Caco-2 (cell line): ENCODE measurements at regions not wholly inside any gene's neighbourhood (a gene's known extent, or its start where the extent isn't known, plus 50 kb on each side); places are given as distances from the start of the nearest gene placed in this dataset.
"Not testable (repeated sequence)": the region's sequence is repeated elsewhere in the genome, so short reads cannot be mapped to it uniquely, and the experiment has no call there.

Source experiments
- BruUV-seq: library from RNA; stranded (reverse); fragments of 400-500 nt; replicated peaks from 2 replicates; lab custom pipeline; 2021; lab: Mats Ljungman, UMichigan
- CTCF ChIA-PET: fragments of 300-600 bp; sonication (Branson Sonifier 250); formaldehyde crosslinking; loops from one replicate; lab custom pipeline; 2022; ENCODE audit warnings: antibody characterized with exemption; lab: Charles Lee
- POLR2A ChIA-PET: fragments of 300-600 bp; sonication (Branson Sonifier 250); formaldehyde crosslinking; loops from one replicate; lab custom pipeline; 2022; ENCODE audit warnings: antibody characterized with exemption; lab: Charles Lee
- DNase-seq, 2 experiments: peaks; one replicate each; pipeline versions ENCODE4 v3.0.0 to v3.0.0-alpha.2; 2020 to 2022
- H3K27me3 ChIP-seq: replicated peaks from 2 replicates; pipeline ENCODE4 v1.6.0; 2011; ENCODE audit warnings: low read length; ENCODE audit not compliant: control insufficient read depth, insufficient read depth
- H3K36me3 ChIP-seq: 2 replicates; pipeline ENCODE4 v1.5.1; 2011; ENCODE audit warnings: low read length; ENCODE audit not compliant: control insufficient read depth, insufficient read depth
- H3K4me1 ChIP-seq: fragments of 250-450 bp; sonication (Bioruptor Pico); 2 replicates; pipeline ENCODE4 v1.5.1; 2020; ENCODE audit warnings: mild to moderate bottlenecking
- H3K4me3 ChIP-seq: 2 replicates; pipeline ENCODE4 v1.5.1; 2011; ENCODE audit warnings: low read depth, mild to moderate bottlenecking, control low read depth, low read length
- H3K9me3 ChIP-seq: fragments of 250-450 bp; sonication (Bioruptor Pico); 2 replicates; pipeline ENCODE4 v1.5.1; 2020; ENCODE audit warnings: mild to moderate bottlenecking, moderate library complexity
- H3K27ac Mint-ChIP-seq: one replicate; pipeline ENCODE4 v1.8.0; 2022; ENCODE audit warnings: mixed read lengths; ENCODE audit not compliant: unreplicated experiment
- H3K27me3 Mint-ChIP-seq: one replicate; pipeline ENCODE4 v1.8.0; 2022; ENCODE audit warnings: mixed read lengths; ENCODE audit not compliant: insufficient read depth, unreplicated experiment
- H3K36me3 Mint-ChIP-seq: one replicate; pipeline ENCODE4 v1.8.0; 2022; ENCODE audit warnings: mild to moderate bottlenecking, mixed read lengths; ENCODE audit not compliant: insufficient read depth, unreplicated experiment
- H3K4me1 Mint-ChIP-seq: one replicate; pipeline ENCODE4 v1.8.0; 2022; ENCODE audit warnings: low read depth, mixed read lengths; ENCODE audit not compliant: unreplicated experiment
- H3K4me3 Mint-ChIP-seq: one replicate; pipeline ENCODE4 v1.8.0; 2022; ENCODE audit warnings: mild to moderate bottlenecking, moderate library complexity, mixed read lengths; ENCODE audit not compliant: unreplicated experiment
- H3K9me3 Mint-ChIP-seq: one replicate; pipeline ENCODE4 v1.8.0; 2022; ENCODE audit warnings: mixed read lengths; ENCODE audit not compliant: unreplicated experiment
- intact Hi-C: fragments of 100-400 bp; cut with micrococcal nuclease; formaldehyde crosslinking; loops from one replicate; pipeline ENCODE4 v1.10.0; 2022; ENCODE audit not compliant: unreplicated experiment
- TF ChIP-seq, protein P1 (sequence below), 2 experiments: fragments of 200-600 bp in 1 of 2; IDR thresholded peaks; 1 replicate in 1 of 2; 2 replicates in 1 of 2; pipeline versions ENCODE4 v1.5.1 to v1.8.0; 2011 to 2022; ENCODE audit warnings: antibody characterized with exemption in 1 of 2, control low read depth in 1 of 2, inconsistent platforms in 1 of 2, low read depth in 1 of 2, low read length in 1 of 2, mild to moderate bottlenecking in 1 of 2, moderate library complexity in 1 of 2; ENCODE audit not compliant: insufficient read depth in 1 of 2, severe bottlenecking in 1 of 2, unreplicated experiment in 1 of 2

DNA sequence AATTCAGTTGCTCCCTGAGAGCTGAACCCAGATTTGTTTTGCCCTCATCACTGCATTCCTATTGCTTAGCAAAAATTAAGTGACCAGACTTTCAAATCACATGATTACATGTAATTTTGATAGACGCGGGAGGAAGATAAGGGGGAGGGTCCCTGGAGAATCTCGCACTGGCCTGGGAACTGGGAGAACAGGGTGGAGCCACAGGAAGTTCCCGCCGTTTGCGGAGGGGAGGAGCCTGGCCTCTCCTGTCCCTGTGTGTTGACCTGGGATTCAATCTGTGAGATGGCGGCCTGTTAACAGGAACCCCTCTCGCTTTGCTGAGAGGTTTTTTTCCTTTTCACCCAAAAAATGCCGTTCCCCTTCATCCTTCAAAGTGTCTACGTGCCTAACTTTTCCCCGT lies 142.9 kb upstream of the OR13F1 start:
- no peak overlapping the region for H3K4me3 Mint-ChIP-seq
- no peaks in the 10 kb centered on the region for H3K36me3 Mint-ChIP-seq
- ChIA-PET POLR2A (no interaction called here), CTCF (no interaction called here)
- Histone ChIP-seq H3K36me3 (no peaks in the 10 kb centered on the region), H3K27me3 (no peaks in the 10 kb centered on the region), H3K4me1 (no peaks in the 10 kb centered on the region), H3K4me3 (no peak overlapping the region), H3K9me3 (no peaks in the 10 kb centered on the region)
- H3K27ac Mint-ChIP-seq = no peak overlapping the region
- H3K9me3 Mint-ChIP-seq = no peaks in the 10 kb centered on the region
- no peaks in the 10 kb centered on the region for H3K4me1 Mint-ChIP-seq
- TF ChIP-seq, protein P1, sequence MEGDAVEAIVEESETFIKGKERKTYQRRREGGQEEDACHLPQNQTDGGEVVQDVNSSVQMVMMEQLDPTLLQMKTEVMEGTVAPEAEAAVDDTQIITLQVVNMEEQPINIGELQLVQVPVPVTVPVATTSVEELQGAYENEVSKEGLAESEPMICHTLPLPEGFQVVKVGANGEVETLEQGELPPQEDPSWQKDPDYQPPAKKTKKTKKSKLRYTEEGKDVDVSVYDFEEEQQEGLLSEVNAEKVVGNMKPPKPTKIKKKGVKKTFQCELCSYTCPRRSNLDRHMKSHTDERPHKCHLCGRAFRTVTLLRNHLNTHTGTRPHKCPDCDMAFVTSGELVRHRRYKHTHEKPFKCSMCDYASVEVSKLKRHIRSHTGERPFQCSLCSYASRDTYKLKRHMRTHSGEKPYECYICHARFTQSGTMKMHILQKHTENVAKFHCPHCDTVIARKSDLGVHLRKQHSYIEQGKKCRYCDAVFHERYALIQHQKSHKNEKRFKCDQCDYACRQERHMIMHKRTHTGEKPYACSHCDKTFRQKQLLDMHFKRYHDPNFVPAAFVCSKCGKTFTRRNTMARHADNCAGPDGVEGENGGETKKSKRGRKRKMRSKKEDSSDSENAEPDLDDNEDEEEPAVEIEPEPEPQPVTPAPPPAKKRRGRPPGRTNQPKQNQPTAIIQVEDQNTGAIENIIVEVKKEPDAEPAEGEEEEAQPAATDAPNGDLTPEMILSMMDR (IDR thresholded peaks at IDR 0.05; ENCODE audit: insufficient read depth in 1 of 2, low read depth in 1 of 2, low read length in 1 of 2, severe bottlenecking in 1 of 2, unreplicated experiment in 1 of 2) = no peak
- intact Hi-C loops = no loop called here
- no peaks in the 10 kb centered on the region for H3K27me3 Mint-ChIP-seq
- DNase-seq = no peak
- BruUV-seq = no TSS peak

- ChIA-PET POLR2A (no interaction called here), CTCF (no interaction called here)
- Mint-ChIP-seq H3K27ac (no peak overlapping the region), H3K4me3 (no peak overlapping the region), H3K27me3 (no peaks in the 10 kb centered on the region), H3K4me1 (no peaks in the 10 kb centered on the region), H3K9me3 (no peaks in the 10 kb centered on the region), H3K36me3 (no peaks in the 10 kb centered on the region)
- intact Hi-C loops = no loop called here
- TF ChIP-seq, protein P1 (IDR thresholded peaks at IDR 0.05; ENCODE audit: insufficient read depth in 1 of 2, low read depth in 1 of 2, low read length in 1 of 2, severe bottlenecking in 1 of 2, unreplicated experiment in 1 of 2) = no peak
- Histone ChIP-seq H3K4me1 (no peaks in the 10 kb centered on the region), H3K27me3 (no peaks in the 10 kb centered on the region), H3K4me3 (no peak overlapping the region), H3K36me3 (no peaks in the 10 kb centered on the region), H3K9me3 (no peaks in the 10 kb centered on the region)
- BruUV-seq = no TSS peak
- no peak for DNase-seq
Measured at GRCh38 chr9:104362912-104363472, 141.1 kb upstream of the OR13F1 start.

- BruUV-seq = no TSS peak
- no peaks in the 10 kb centered on the region for H3K4me1 ChIP-seq
- intact Hi-C loops = no loop called here
- H3K9me3 Mint-ChIP-seq = no peaks in the 10 kb centered on the region
- TF ChIP-seq, protein P1 (IDR thresholded peaks at IDR 0.05; ENCODE audit: insufficient read depth in 1 of 2, low read depth in 1 of 2, low read length in 1 of 2, severe bottlenecking in 1 of 2, unreplicated experiment in 1 of 2) = no peak
- H3K4me1 Mint-ChIP-seq = no peaks in the 10 kb centered on the region
- ChIA-PET POLR2A (no interaction called here), CTCF (no interaction called here)
- no peaks in the 10 kb centered on the region for H3K36me3 Mint-ChIP-seq
- H3K27me3 Mint-ChIP-seq = no peaks in the 10 kb centered on the region
- H3K4me3 ChIP-seq = no peak overlapping the region
- no peaks in the 10 kb centered on the region for H3K36me3 ChIP-seq
- no peaks in the 10 kb centered on the region for H3K27me3 ChIP-seq
- H3K9me3 ChIP-seq = no peaks in the 10 kb centered on the region
- H3K27ac Mint-ChIP-seq = no peak overlapping the region
- H3K4me3 Mint-ChIP-seq = no peak overlapping the region
- no peak for DNase-seq
Measured at GRCh38 chr9:104367507-104367906, 136.6 kb upstream of the OR13F1 start.

GRCh38 chr9:104368318-104368717 lies 135.7 kb upstream of the OR13F1 start:
- H3K36me3 ChIP-seq, CTCF ChIA-PET, DNase-seq, H3K4me3 Mint-ChIP-seq, H3K27ac Mint-ChIP-seq, H3K9me3 ChIP-seq, BruUV-seq, POLR2A ChIA-PET, H3K4me3 ChIP-seq, intact Hi-C loops, H3K27me3 ChIP-seq, H3K4me1 Mint-ChIP-seq, H3K27me3 Mint-ChIP-seq, H3K4me1 ChIP-seq, H3K36me3 Mint-ChIP-seq, H3K9me3 Mint-ChIP-seq: not testable (repeated sequence)
